ENCODE measurements at regions not wholly inside any gene's neighbourhood (a gene's known extent, or its start where the extent isn't known, plus 50 kb on each side); places are given as distances from the start of the nearest gene placed in this dataset.

DNA sequence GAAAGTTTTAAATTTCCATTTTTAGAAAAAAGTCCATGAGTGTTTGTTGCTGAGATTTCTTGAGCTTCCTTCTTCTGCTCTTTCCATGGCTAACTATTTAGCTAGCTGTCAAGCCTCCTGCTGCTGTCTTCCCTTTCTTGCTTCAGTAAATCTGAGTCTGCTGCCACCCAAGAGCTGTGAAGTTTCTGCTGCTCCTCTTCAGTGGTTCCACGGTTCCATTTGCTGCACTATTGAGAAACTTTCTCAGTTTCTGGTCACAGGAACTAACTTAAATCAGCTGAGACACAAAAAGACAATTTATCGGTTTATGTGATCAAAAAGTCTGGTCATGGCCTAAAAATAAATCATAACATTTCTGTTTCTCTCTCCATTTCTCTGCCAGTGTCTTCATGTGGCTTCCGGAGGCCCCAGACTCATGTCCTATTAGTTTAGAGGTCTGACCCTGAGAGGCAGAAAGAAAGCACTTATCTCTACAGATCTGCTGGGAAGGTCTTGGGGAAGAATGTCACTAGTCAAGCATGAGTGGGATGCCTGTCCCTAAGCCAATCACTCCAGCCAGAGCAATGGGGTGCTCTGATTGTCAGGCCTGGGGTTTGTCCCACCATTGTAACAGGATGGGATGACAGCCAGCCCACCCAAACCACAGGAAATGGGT is 73.0 kb upstream of the ARL4C start:
- TF ChIP-seq TAF1 (IDR thresholded peaks at IDR 0.05; ENCODE audit: low read depth), result no peak
- TF ChIP-seq EP300 (IDR thresholded peaks at IDR 0.05; ENCODE audit: borderline replicate concordance), result no peak
- TF ChIP-seq, protein P1, sequence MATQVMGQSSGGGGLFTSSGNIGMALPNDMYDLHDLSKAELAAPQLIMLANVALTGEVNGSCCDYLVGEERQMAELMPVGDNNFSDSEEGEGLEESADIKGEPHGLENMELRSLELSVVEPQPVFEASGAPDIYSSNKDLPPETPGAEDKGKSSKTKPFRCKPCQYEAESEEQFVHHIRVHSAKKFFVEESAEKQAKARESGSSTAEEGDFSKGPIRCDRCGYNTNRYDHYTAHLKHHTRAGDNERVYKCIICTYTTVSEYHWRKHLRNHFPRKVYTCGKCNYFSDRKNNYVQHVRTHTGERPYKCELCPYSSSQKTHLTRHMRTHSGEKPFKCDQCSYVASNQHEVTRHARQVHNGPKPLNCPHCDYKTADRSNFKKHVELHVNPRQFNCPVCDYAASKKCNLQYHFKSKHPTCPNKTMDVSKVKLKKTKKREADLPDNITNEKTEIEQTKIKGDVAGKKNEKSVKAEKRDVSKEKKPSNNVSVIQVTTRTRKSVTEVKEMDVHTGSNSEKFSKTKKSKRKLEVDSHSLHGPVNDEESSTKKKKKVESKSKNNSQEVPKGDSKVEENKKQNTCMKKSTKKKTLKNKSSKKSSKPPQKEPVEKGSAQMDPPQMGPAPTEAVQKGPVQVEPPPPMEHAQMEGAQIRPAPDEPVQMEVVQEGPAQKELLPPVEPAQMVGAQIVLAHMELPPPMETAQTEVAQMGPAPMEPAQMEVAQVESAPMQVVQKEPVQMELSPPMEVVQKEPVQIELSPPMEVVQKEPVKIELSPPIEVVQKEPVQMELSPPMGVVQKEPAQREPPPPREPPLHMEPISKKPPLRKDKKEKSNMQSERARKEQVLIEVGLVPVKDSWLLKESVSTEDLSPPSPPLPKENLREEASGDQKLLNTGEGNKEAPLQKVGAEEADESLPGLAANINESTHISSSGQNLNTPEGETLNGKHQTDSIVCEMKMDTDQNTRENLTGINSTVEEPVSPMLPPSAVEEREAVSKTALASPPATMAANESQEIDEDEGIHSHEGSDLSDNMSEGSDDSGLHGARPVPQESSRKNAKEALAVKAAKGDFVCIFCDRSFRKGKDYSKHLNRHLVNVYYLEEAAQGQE (IDR thresholded peaks at IDR 0.05; ENCODE audit: low read depth), result no peak
- TF ChIP-seq TEAD4 (IDR thresholded peaks at IDR 0.05), result no peak
- TF ChIP-seq FOXM1 (IDR thresholded peaks at IDR 0.05; ENCODE audit: borderline replicate concordance, low read depth), result no peak
- TF ChIP-seq, protein P2, sequence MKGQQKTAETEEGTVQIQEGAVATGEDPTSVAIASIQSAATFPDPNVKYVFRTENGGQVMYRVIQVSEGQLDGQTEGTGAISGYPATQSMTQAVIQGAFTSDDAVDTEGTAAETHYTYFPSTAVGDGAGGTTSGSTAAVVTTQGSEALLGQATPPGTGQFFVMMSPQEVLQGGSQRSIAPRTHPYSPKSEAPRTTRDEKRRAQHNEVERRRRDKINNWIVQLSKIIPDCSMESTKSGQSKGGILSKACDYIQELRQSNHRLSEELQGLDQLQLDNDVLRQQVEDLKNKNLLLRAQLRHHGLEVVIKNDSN (IDR thresholded peaks at IDR 0.05), result no peak
